COR-L47 (cell line): ENCODE measurements at regions not wholly inside any gene's neighbourhood (a gene's known extent, or its start where the extent isn't known, plus 50 kb on each side); places are given as distances from the start of the nearest gene placed in this dataset.

Source experiments
- DNase-seq: peaks from one replicate; lab custom pipeline; 2025; lab: John Stamatoyannopoulos, UW

- DNase-seq = no peak
Measured at GRCh38 chr16:72317446-72317845, 145.5 kb upstream of the PMFBP1 start.

DNA sequence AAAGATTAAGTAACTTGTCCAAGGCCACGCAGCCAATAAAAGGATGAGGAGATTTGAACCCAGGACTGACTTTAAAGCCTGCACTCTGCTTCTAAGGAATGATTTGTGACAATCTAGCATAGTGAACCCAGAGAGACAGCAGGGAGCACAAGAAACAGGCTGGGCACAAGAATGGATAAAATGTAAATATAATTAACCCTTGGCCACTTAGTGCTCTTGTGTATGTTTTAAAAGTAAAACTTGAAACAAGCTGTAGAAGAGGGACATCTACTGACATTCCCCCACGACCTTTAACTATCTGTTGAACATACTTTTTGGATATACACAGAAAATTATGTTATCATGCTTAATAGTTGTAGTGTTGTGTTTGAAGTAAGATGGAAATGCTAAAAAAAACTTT, 141.9 kb upstream of the PMFBP1 start:
- DNase-seq = no peak

- no peak for DNase-seq
Measured at GRCh38 chr16:72312828-72313227, 140.9 kb upstream of the PMFBP1 start.

DNA sequence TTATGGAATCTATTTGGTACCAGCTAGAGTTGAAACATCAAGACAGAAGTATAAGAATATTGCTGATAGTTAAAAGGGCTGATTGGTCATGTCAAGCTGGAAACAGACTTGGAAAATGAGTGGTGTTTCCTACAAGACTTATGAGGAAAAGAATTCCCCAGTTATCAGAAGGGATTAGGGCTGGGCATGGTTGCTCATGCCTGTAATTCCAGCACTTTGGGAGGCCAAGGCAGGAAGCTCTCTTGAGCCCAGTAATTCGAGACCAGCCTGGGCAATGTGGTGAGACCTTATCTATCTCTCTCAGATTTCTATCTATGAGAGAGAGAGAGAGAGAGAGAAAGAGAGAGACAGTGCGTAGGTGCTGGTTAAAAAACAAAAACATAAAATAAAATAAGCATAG, 139.5 kb upstream of the PMFBP1 start:
- DNase-seq = no peak

DNA sequence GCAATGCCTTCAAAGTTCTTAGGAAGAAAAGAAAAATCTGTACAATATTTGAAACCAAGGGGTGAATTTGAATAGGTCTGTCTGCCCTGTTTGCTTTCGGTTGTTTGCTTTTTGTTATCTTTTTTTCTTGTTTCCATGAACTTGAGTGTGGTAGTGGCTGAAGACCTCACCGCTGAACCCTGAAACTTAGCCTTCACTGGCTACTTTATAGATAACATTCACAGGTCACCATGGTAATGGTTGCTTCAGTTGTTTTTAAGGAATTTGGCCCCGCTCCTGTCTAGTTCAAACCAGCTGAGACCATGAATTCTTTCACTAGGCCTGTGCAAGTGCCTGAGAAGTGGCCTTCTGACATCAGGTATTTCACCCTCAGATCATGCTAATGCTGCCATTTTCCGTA, 137.0 kb upstream of the PMFBP1 start:
- DNase-seq = no peak

DNA sequence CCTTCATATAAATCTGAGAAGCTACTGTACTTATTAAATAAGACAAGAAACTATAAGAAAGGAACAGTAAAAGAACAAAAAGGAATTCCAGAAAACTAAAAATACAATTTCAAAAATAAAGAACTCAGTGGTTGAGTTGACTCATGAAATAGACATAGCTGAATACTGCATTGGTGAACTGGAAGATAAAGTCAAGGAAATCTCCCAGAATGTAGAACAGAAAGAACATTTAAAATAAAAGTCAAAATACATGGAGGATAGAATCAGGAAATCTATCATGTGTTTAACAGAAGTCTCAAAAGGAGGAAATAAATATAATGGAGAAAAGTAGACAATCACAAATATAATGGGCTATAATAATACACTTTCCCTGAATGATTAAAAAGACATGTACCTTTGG, 136.4 kb upstream of the PMFBP1 start:
- DNase-seq = no peak

- DNase-seq = no peak
Measured at GRCh38 chr16:72302332-72302731, 130.4 kb upstream of the PMFBP1 start.

GRCh38 chr16:72301523-72302236, 129.7 kb upstream of the PMFBP1 start:
- DNase-seq = no peak

DNA sequence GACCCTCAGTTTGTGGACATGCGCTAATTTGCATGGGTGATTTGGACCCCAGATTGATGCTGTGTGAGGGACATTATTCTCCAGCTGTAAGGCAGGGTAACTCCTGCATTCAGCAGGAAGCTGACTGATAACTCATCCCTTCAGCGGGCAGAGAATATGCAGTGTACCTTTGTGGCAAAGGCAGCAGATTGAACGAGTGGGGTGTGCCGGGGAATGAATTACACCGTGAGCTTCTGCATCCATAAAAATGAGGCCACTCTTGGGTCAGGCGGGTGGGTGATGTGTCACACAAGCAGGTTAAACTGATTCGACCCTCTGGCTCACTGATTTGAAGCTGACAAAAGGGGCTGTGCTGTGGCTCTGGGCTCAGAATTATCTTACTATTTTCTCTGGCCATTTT, 128.9 kb upstream of the PMFBP1 start:
- DNase-seq = no peak

GRCh38 chr16:72299684-72300243, 127.8 kb upstream of the PMFBP1 start:
- no peak for DNase-seq

DNA sequence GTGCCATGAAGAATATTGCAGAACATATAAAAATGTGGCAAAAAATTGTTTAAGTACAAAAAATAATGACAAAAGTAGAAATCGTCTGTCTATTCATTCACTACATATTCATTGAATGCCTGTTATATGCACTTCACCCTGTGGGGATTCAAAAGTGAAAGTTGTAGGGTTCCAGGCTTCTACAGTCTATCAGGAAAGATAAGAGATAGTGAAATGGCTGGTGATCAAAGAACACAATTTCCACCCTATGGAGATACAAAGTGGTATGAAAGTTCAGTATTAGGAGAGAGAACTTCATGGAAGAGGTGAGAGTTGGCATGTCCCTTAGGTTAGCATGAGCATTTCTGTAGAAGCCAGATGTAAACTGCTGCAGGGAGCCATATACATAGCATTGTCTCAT, 127.0 kb upstream of the PMFBP1 start:
- no peak for DNase-seq

- no peak for DNase-seq
Measured at GRCh38 chr16:72295914-72296313, 124.0 kb upstream of the PMFBP1 start.

DNA sequence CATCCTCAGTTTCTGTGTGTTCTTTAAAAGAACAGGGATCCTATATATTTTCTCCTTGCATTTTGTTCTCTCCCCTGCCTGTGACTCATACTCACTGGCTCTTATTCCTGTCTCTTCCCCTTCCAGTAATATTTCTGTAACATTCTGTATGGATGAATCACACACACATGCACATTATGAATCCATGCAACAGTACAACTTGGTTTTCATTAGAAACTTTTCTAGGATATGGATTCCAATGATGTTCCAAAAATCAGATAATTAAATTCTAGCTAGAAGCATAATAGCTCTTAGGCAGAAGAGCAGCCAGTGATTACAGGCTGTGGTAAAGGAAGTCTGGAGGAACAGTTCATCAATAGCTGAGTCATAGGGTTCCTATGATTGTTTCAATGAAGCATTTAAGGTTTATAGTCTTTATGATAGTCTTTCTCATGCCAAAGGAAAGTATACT, 119.6 kb upstream of the PMFBP1 start:
- no peak for DNase-seq

DNA sequence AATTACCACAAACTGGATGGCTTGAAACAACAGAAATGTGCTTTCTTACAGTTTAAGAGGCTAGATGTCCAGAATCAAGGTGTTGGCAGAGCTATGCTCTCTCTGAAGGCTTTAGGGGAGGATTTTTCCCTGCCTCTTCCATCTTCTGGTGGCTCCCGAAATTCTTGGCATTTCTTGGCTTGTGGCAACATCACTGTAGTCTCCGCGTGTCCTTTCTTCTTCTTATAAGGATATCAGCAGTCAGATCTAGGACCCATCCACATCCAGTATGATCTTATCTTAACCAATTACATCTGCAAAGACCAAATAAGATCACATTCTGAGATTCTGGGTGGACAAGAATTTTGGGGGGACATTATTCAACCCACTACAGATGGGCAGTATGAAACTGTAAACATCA, 119.2 kb upstream of the PMFBP1 start:
- no peak for DNase-seq

DNA sequence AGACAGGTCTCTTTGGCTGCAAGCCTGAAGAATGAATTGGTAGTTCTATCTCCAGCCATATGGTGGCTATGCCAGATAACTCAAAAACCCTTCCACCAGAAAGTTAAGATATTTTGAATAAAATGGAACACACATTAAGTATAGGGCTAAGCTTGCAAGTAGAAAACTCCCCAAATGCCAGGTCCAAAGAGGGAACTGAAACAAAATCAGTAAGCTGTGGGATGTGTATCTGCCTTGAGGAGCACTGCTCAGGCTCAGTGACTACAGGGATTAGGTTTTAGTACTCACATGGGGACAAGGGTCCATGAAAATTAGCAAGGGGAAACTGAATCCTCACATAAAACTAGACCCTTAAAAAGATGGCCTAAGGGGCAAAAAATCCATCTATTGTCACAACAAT, 115.7 kb upstream of the PMFBP1 start:
- DNase-seq = no peak

DNA sequence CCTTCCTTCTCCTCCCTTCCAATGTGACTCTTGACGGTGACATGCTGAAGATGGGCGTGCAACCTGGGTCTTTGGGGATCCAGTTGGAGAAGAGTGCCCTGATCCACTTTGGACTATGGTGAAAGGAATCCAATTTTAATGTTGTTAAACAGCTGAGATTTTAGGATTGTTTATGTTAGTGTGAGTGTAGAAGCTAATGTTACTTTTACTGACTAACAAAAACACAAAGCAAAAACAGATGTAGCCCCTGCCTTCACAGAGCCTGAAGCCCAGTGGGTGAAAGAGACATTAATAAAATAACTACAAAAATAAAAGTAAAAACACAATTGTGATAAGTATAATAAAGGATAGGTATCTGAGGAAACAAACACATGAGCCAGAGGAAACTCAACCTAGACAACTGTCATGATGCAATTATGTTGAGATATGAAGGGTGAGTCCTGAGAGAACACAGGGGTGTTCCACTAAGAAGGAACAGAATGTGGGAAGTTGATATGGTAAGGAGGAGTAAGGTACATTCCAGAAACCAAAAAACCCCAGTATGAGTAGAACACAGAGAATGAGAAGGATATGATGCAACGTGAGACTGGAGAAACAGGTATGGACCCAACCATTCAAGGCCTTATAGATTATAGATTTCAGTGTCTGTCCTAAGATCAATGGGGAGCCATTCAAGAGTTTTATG, 115.1 kb upstream of the PMFBP1 start:
- DNase-seq = no peak

GRCh38 chr16:72285728-72286127, 113.8 kb upstream of the PMFBP1 start:
- DNase-seq = no peak

DNA sequence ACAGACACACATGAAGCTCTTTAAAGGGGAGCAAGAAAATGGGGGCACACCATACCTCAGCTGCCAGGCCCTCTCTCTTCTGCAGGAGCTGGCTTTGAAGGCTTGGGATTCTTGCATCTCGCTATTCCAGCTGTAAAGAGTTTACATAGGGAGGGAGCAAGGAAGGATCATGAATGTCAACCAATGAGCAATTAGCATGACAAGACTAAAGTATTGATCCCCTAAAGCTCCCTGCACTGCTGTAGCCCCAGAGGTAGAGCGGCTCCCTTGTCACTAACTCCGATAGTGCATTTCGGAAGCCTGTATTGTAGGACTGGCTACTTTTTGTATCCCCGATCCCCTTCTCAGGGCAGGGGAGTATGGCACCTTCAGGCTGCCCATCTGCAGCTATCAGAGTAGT, 113.4 kb upstream of the PMFBP1 start:
- no peak for DNase-seq

- no peak for DNase-seq
Measured at GRCh38 chr16:72284042-72284789, 112.3 kb upstream of the PMFBP1 start.

- no peak for DNase-seq
Measured at GRCh38 chr16:72282362-72282761, 110.4 kb upstream of the PMFBP1 start.

DNA sequence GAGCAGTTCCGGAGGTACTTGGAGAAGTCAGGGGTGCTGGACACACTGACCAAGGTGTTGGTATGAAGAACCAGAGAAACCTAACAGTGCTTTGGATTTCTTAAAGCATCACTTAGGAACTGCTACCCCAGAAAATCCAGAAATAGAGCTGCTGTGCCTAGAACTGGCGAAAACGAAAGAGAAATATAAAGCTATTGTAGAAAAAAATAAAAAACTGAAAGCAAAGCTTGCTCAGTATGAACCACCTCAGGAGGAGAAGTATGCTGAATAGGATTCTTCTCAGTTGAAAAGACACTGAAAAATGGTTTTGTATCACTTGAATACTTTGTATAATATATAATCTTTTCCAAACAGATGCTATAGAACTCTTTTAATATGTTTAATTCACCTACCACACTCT, 106.3 kb upstream of the PMFBP1 start:
- no peak for DNase-seq

DNA sequence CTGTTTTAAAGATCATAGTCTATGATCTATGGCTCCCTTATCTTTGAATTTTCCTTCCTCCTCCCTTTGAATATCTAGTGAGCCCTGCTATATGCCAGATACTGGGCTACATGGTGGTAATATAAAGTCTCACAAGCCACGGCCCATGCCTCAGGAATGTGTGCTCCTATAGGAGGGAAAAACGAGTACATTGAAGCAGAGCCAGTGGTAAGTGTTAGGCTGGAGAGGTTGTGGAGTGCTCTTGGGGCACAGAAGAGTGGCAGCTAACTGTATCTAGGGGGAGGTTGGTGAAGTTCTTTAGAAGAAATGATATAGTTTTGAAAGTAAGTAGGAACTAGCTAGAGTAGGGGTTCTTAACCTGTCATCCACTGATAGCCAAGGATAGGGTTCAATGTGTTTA, 105.8 kb upstream of the PMFBP1 start:
- DNase-seq = no peak

DNA sequence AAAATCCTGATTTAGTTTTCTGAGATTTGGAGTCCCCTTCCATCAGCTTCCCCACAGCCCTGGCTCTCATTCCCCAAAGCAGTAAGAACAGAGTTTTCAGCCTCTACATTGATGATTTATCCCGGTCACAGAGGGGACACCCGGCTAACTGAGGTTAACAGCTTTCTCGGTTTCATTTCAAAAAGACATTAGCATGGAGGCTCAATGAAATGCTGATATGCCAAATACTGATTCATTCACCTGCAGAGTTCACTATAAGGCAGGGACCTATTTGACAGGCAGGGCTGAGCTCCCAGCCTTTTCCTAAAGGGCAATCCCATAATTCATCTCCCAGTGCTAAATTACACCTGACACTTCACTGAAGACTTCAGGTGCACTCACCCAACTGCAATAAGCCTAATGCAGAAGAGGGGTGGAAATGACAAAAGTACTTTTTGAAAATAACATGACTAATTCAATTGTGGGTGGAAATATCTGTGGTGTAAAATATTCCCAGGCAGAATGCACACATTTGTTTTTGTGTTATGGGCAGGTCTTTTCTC, 99.8 kb upstream of the PMFBP1 start:
- DNase-seq = no peak
